Left forelimb (tissue), 1 donor: ENCODE measurements at regions not wholly inside any gene's neighbourhood (a gene's known extent, or its start where the extent isn't known, plus 50 kb on each side); places are given as distances from the start of the nearest gene placed in this dataset.
"Not testable (repeated sequence)": the region's sequence is repeated elsewhere in the genome, so short reads cannot be mapped to it uniquely, and the experiment has no call there.

Experiments used
- DNase-seq: peaks from one replicate; pipeline ENCODE4 v3.0.0-alpha.2; 2018; ENCODE audit warnings: low spot score

- DNase-seq: no peak
These were observed 850.5 kb upstream of the SEMA6A start for GRCh38 chr5:117425163-117425562.

- DNase-seq: no peak
These were observed 849.9 kb upstream of the SEMA6A start for GRCh38 chr5:117424559-117424958.

GRCh38 chr5:117417501-117417900, 842.9 kb upstream of the SEMA6A start:
- DNase-seq: no peak

- no peak for DNase-seq
These were observed 840.3 kb upstream of the SEMA6A start for GRCh38 chr5:117414926-117415325.

GRCh38 chr5:117411701-117412100, 837.1 kb upstream of the SEMA6A start:
- DNase-seq: no peak

- DNase-seq: no peak
These were observed 830.6 kb upstream of the SEMA6A start for GRCh38 chr5:117405197-117405596.

GRCh38 chr5:117394506-117395157, 820.0 kb upstream of the SEMA6A start:
- no peak for DNase-seq

- DNase-seq: no peak
These were observed 818.5 kb upstream of the SEMA6A start for GRCh38 chr5:117393125-117393524.

- DNase-seq: no peak
These were observed 805.7 kb upstream of the SEMA6A start for GRCh38 chr5:117380316-117380715.

GRCh38 chr5:117379521-117379920, 804.9 kb upstream of the SEMA6A start:
- DNase-seq: no peak

- DNase-seq: no peak
These were observed 802.1 kb upstream of the SEMA6A start for GRCh38 chr5:117376748-117377147.

GRCh38 chr5:117359895-117360294, 785.3 kb upstream of the SEMA6A start:
- DNase-seq: no peak

GRCh38 chr5:117357886-117358285, 783.3 kb upstream of the SEMA6A start:
- no peak for DNase-seq

GRCh38 chr5:117347280-117347679, 772.7 kb upstream of the SEMA6A start:
- DNase-seq: no peak

- DNase-seq: not testable (repeated sequence)
These were observed 769.1 kb upstream of the SEMA6A start for GRCh38 chr5:117343726-117344125.

GRCh38 chr5:117337064-117337749, 762.6 kb upstream of the SEMA6A start:
- no peak for DNase-seq

- DNase-seq: no peak
These were observed 761.6 kb upstream of the SEMA6A start for GRCh38 chr5:117336208-117336607.

GRCh38 chr5:117333011-117333410, 758.4 kb upstream of the SEMA6A start:
- no peak for DNase-seq

- no peak for DNase-seq
These were observed 757.7 kb upstream of the SEMA6A start for GRCh38 chr5:117332341-117332740.

- no peak for DNase-seq
These were observed 752.9 kb upstream of the SEMA6A start for GRCh38 chr5:117327511-117327910.

GRCh38 chr5:117326997-117327396, 752.4 kb upstream of the SEMA6A start:
- no peak for DNase-seq

- no peak for DNase-seq
These were observed 743.9 kb upstream of the SEMA6A start for GRCh38 chr5:117318528-117318927.

GRCh38 chr5:117315170-117315569, 740.5 kb upstream of the SEMA6A start:
- DNase-seq: no peak
